GM19023 (cell line): ENCODE measurements at regions not wholly inside any gene's neighbourhood (a gene's known extent, or its start where the extent isn't known, plus 50 kb on each side); places are given as distances from the start of the nearest gene placed in this dataset.
"Not testable (repeated sequence)": the region's sequence is repeated elsewhere in the genome, so short reads cannot be mapped to it uniquely, and the experiment has no call there.

Experiments used
- ATAC-seq: cut with Tn5 transposase; IDR thresholded peaks from one replicate; pipeline ENCODE4 v1.9.1; 2021; ENCODE audit warnings: mild to moderate bottlenecking, moderate library complexity; ENCODE audit not compliant: unreplicated experiment

GRCh38 chr10:57885618-57885968, 382.1 kb downstream of the IPMK start:
- not testable (repeated sequence) for ATAC-seq

GRCh38 chr10:57884965-57885617, 382.6 kb downstream of the IPMK start:
- ATAC-seq: no peak

GRCh38 chr10:57884407-57884806, 383.3 kb downstream of the IPMK start:
- ATAC-seq: no peak

GRCh38 chr10:57880446-57881227, 387.1 kb downstream of the IPMK start:
- no peak for ATAC-seq

- no peak for ATAC-seq
These were observed 392.9 kb downstream of the IPMK start for GRCh38 chr10:57874810-57875209.

- no peak for ATAC-seq
These were observed 400.5 kb downstream of the IPMK start for GRCh38 chr10:57867241-57867640.

GRCh38 chr10:57864765-57865680, 402.7 kb downstream of the IPMK start:
- ATAC-seq: no peak

GRCh38 chr10:57849691-57850357, 417.9 kb downstream of the IPMK start:
- ATAC-seq: no peak

- ATAC-seq: no peak
These were observed 421.2 kb downstream of the IPMK start for GRCh38 chr10:57846307-57847065.

- no peak for ATAC-seq
These were observed 423.2 kb downstream of the IPMK start for GRCh38 chr10:57844387-57844998.

GRCh38 chr10:57830877-57831560, 436.7 kb downstream of the IPMK start:
- no peak for ATAC-seq

GRCh38 chr10:57825015-57825414, 442.7 kb downstream of the IPMK start:
- ATAC-seq: no peak

GRCh38 chr10:57823398-57823797, 444.3 kb downstream of the IPMK start:
- no peak for ATAC-seq

- ATAC-seq: no peak
These were observed 444.7 kb downstream of the IPMK start for GRCh38 chr10:57822965-57823364.

- no peak for ATAC-seq
These were observed 449.2 kb downstream of the IPMK start for GRCh38 chr10:57818522-57818921.

- ATAC-seq: no peak
These were observed 450.0 kb downstream of the IPMK start for GRCh38 chr10:57817741-57818140.

GRCh38 chr10:57815949-57816348, 451.7 kb downstream of the IPMK start:
- no peak for ATAC-seq

- ATAC-seq: no peak
These were observed 457.7 kb downstream of the IPMK start for GRCh38 chr10:57809961-57810360.

- no peak for ATAC-seq
These were observed 459.8 kb downstream of the IPMK start for GRCh38 chr10:57807906-57808305.
